ENCODE measurements at regions not wholly inside any gene's neighbourhood (a gene's known extent, or its start where the extent isn't known, plus 50 kb on each side); places are given as distances from the start of the nearest gene placed in this dataset.

- no peak for ATAC-seq
- intact Hi-C loops (cut with micrococcal nuclease; ENCODE audit: unreplicated experiment), result no loop called here
- no peaks in the 10 kb centered on the region for H3K4me1 ChIP-seq (ENCODE audit: control insufficient read depth, insufficient read depth, low read length)
Measured at GRCh38 chr20:10906834-10907233, 233.0 kb upstream of the JAG1 start.

GRCh38 chr20:10909803-10910202, 236.0 kb upstream of the JAG1 start:
- Histone ChIP-seq H3K4me1 (ENCODE audit: control insufficient read depth, insufficient read depth, low read length) (no peaks in the 10 kb centered on the region), H3K9me3 (ENCODE audit: control insufficient read depth, insufficient read depth, low read depth, low read length) (no peaks in the 10 kb centered on the region), H3K4me3 (ENCODE audit: low read depth in 2 of 2, low read length in 2 of 2) (no peak overlapping the region), H3K36me3 (ENCODE audit: control insufficient read depth, insufficient read depth, low read length) (no peaks in the 10 kb centered on the region), H3K27ac (ENCODE audit: low read length) (no peak overlapping the region), H3K27me3 (ENCODE audit: control insufficient read depth, insufficient read depth, low read length) (no peaks in the 10 kb centered on the region)
- no TSS peak for BruUV-seq (replicated peaks)
- ChIA-PET CTCF (no interaction called here), POLR2A (no interaction called here)
- DNase-seq (ENCODE audit: low read depth, low spot score), result no peak
- ATAC-seq, result no peak
- TF ChIP-seq POLR2AphosphoS5 (IDR thresholded peaks at IDR 0.05; ENCODE audit: low read depth, low read length), result no peak
- no peak for TF ChIP-seq CTCF (IDR thresholded peaks at IDR 0.05)
- no peak for TF ChIP-seq TCF7L2 (IDR thresholded peaks at IDR 0.05; ENCODE audit: low read depth, low read length)
- TF ChIP-seq REST (IDR thresholded peaks at IDR 0.05; ENCODE audit: insufficient read depth in 1 of 2, low read depth in 2 of 2, low read length in 1 of 2), result no peak
- no peak for TF ChIP-seq SIN3A (IDR thresholded peaks at IDR 0.05; ENCODE audit: borderline replicate concordance, insufficient read depth, low read depth, low read length)
- intact Hi-C loops (cut with micrococcal nuclease; ENCODE audit: unreplicated experiment), result no loop called here
- in situ Hi-C loops (cut with HindIII; ENCODE audit: low pct_unique_long_range_greater_than_20kb, low sequenced_read_pairs), result no loop called here

More at GRCh38 chr20:10906834-10907233, 233.0 kb upstream of the JAG1 start:
- TF ChIP-seq SIN3A (IDR thresholded peaks at IDR 0.05; ENCODE audit: borderline replicate concordance, insufficient read depth, low read depth, low read length), result no peak
- TF ChIP-seq POLR2AphosphoS5 (IDR thresholded peaks at IDR 0.05; ENCODE audit: low read depth, low read length), result no peak
- no peak for TF ChIP-seq TCF7L2 (IDR thresholded peaks at IDR 0.05; ENCODE audit: low read depth, low read length)
- TF ChIP-seq REST (IDR thresholded peaks at IDR 0.05; ENCODE audit: insufficient read depth in 1 of 2, low read depth in 2 of 2, low read length in 1 of 2), result no peak
- TF ChIP-seq CTCF (IDR thresholded peaks at IDR 0.05), result no peak
- POLR2A ChIA-PET, result no interaction called here
- Histone ChIP-seq H3K4me3 (ENCODE audit: low read depth in 2 of 2, low read length in 2 of 2) (no peak overlapping the region), H3K27me3 (ENCODE audit: control insufficient read depth, insufficient read depth, low read length) (no peaks in the 10 kb centered on the region), H3K36me3 (ENCODE audit: control insufficient read depth, insufficient read depth, low read length) (no peaks in the 10 kb centered on the region), H3K9me3 (ENCODE audit: control insufficient read depth, insufficient read depth, low read depth, low read length) (no peaks in the 10 kb centered on the region), H3K27ac (ENCODE audit: low read length) (no peak overlapping the region)
- CTCF ChIA-PET, result no interaction called here
- DNase-seq (ENCODE audit: low read depth, low spot score), result no peak
- BruUV-seq (replicated peaks), result no TSS peak
- in situ Hi-C loops (cut with HindIII; ENCODE audit: low pct_unique_long_range_greater_than_20kb, low sequenced_read_pairs), result no loop called here

All from Panc1 (cell line).